Cardiac muscle cell (in vitro differentiated cells and primary cell): ENCODE measurements at regions not wholly inside any gene's neighbourhood (a gene's known extent, or its start where the extent isn't known, plus 50 kb on each side); places are given as distances from the start of the nearest gene placed in this dataset.

Experiments
- DNase-seq, 2 donors: peaks; one replicate each; pipeline versions ENCODE4 v3.0.0 to v3.0.0-alpha.2; 2010 to 2017; ENCODE audit warnings: low read depth in 1 of 2, low spot score in 1 of 2
- H3K27ac ChIP-seq: fragments of 200-600 bp; sonication (generic); 2 replicates; pipeline ENCODE4 v1.5.1; 2016
- H3K27me3 ChIP-seq: fragments of 200-600 bp; sonication (generic); 2 replicates; pipeline ENCODE4 v1.6.0; 2016; ENCODE audit warnings: control low read depth
- H3K36me3 ChIP-seq: fragments of 200-600 bp; sonication (generic); 2 replicates; pipeline ENCODE4 v1.5.1; 2016; ENCODE audit warnings: control low read depth
- H3K4me1 ChIP-seq: fragments of 200-600 bp; sonication (generic); 2 replicates; pipeline ENCODE4 v1.8.1; 2017; ENCODE audit warnings: low read depth, mild to moderate bottlenecking, mixed run types
- H3K4me3 ChIP-seq: fragments of 200-600 bp; sonication (generic); 2 replicates; pipeline ENCODE4 v1.5.1; 2016; ENCODE audit warnings: mild to moderate bottlenecking
- H3K9me3 ChIP-seq: fragments of 200-600 bp; sonication (generic); 2 replicates; pipeline ENCODE4 v1.5.1; 2017; ENCODE audit warnings: low read depth, mild to moderate bottlenecking, control low read depth
- TF ChIP-seq, protein P1 (sequence below): IDR thresholded peaks from 2 replicates; pipeline ENCODE4 v1.5.1; 2012; ENCODE audit warnings: low read depth, mild to moderate bottlenecking, low read length

DNA sequence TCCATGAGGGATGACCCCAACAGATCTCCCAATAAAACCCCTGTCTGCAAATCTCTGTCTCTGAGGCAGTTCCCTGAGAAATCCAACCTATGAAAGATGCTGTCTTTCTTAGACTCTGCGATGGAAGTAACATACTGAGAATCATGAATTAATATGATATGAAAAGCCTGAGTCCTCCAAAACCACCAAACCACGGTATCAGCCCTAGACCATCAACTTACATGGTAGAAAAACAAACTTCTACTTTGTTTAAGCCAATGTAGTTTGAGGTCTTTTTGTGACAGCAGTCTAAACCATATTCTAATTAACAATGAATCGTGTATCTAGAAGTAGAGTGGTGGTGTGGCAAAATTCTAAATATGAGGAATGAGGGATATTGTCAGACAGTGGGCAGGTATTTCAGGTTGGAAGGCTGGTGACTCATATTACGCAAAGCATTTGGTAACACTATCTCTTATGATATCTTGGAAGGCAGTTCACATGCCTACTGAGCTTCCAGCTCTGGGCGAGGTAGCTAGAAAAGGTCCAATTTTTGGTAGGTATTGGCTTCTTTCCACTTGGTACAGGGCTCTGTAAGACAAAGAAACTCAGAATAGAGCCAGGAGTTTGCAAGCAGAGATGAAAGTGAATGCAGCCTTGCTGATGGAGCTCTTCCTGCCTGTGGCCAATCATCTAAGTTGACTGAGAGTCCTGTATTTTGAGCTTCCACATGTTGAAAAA is 215.8 kb downstream of the ZFP36L2 start:
- H3K9me3 ChIP-seq: no peaks in the 10 kb centered on the region
- DNase-seq: no peak
- H3K4me3 ChIP-seq: no peak overlapping the region
- H3K36me3 ChIP-seq: no peaks in the 10 kb centered on the region
- H3K27me3 ChIP-seq: no peaks in the 10 kb centered on the region
- H3K27ac ChIP-seq: peak overlapping the region; percentile 1
- TF ChIP-seq, protein P1, sequence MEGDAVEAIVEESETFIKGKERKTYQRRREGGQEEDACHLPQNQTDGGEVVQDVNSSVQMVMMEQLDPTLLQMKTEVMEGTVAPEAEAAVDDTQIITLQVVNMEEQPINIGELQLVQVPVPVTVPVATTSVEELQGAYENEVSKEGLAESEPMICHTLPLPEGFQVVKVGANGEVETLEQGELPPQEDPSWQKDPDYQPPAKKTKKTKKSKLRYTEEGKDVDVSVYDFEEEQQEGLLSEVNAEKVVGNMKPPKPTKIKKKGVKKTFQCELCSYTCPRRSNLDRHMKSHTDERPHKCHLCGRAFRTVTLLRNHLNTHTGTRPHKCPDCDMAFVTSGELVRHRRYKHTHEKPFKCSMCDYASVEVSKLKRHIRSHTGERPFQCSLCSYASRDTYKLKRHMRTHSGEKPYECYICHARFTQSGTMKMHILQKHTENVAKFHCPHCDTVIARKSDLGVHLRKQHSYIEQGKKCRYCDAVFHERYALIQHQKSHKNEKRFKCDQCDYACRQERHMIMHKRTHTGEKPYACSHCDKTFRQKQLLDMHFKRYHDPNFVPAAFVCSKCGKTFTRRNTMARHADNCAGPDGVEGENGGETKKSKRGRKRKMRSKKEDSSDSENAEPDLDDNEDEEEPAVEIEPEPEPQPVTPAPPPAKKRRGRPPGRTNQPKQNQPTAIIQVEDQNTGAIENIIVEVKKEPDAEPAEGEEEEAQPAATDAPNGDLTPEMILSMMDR: no peak
- H3K4me1 ChIP-seq: peaks cover 10% of the 10 kb centered on the region

- H3K27me3 ChIP-seq: no peaks in the 10 kb centered on the region
- no peak overlapping the region for H3K27ac ChIP-seq
- H3K9me3 ChIP-seq: no peaks in the 10 kb centered on the region
- TF ChIP-seq, protein P1: no peak
- no peak overlapping the region for H3K4me3 ChIP-seq
- H3K4me1 ChIP-seq: peaks cover 19% of the 10 kb centered on the region
- DNase-seq: no peak
- H3K36me3 ChIP-seq: no peaks in the 10 kb centered on the region
These were observed 217.0 kb downstream of the ZFP36L2 start for GRCh38 chr2:43009448-43009847.

GRCh38 chr2:43008388-43008787 is 216.0 kb upstream of the HAAO start:
- H3K36me3 ChIP-seq: no peaks in the 10 kb centered on the region
- TF ChIP-seq, protein P1: no peak
- H3K4me3 ChIP-seq: no peak overlapping the region
- H3K27me3 ChIP-seq: no peaks in the 10 kb centered on the region
- H3K9me3 ChIP-seq: no peaks in the 10 kb centered on the region
- H3K4me1 ChIP-seq: peaks cover 19% of the 10 kb centered on the region
- no peak overlapping the region for H3K27ac ChIP-seq
- DNase-seq: no peak

DNA sequence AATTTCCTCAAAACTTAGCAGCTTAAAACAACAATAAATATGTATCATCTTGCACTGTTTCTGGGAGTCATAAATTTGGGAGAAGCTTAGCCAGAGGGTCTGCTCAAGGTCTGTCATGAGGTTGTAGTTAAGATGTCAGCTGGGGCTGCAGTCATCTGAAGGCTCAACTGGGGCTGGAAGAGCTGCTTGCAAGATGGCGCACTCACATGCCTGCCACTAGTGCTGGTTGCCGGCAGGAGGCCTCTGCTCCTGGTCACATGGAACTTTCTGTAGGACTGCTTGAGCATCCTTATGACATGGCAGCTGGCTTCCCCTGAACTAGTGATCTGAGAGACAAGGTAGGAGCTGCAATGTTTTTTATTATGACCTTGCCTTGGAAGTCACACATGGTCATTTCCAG is 215.5 kb upstream of the HAAO start:
- Histone ChIP-seq H3K9me3 (no peaks in the 10 kb centered on the region), H3K4me1 (peaks cover 19% of the 10 kb centered on the region), H3K36me3 (no peaks in the 10 kb centered on the region), H3K27me3 (no peaks in the 10 kb centered on the region), H3K4me3 (no peak overlapping the region), H3K27ac (no peak overlapping the region)
- DNase-seq: no peak
- TF ChIP-seq, protein P1: no peak

GRCh38 chr2:43006834-43007543 is 214.6 kb upstream of the HAAO start:
- DNase-seq: no peak
- Histone ChIP-seq H3K4me1 (peaks cover 19% of the 10 kb centered on the region), H3K27ac (no peak overlapping the region), H3K36me3 (no peaks in the 10 kb centered on the region), H3K4me3 (no peak overlapping the region), H3K27me3 (no peaks in the 10 kb centered on the region), H3K9me3 (no peaks in the 10 kb centered on the region)
- TF ChIP-seq, protein P1: no peak
